ENCODE measurements at regions not wholly inside any gene's neighbourhood (a gene's known extent, or its start where the extent isn't known, plus 50 kb on each side); places are given as distances from the start of the nearest gene placed in this dataset.

GRCh38 chr11:32229576-32230240 lies 138.8 kb downstream of the RCN1 start:
- H3K9me3 ChIP-seq (ENCODE audit: control insufficient read depth in 4 of 4, low read length in 3 of 4): no peaks in the 10 kb centered on the region
- H3K4me3 ChIP-seq (ENCODE audit: low read depth in 1 of 3, low read length in 3 of 3): no peak overlapping the region
- 88% methylated on average over 13 of the region's 13 CpGs for WGBS
- H3K4me1 ChIP-seq (ENCODE audit: control insufficient read depth in 4 of 4, insufficient read depth in 4 of 4, low read length in 3 of 4): no peaks in the 10 kb centered on the region
- no peak overlapping the region for H3K27ac ChIP-seq (ENCODE audit: low read depth in 1 of 2, low read length in 2 of 2)
- H3K36me3 ChIP-seq (ENCODE audit: control insufficient read depth in 4 of 4, insufficient read depth in 3 of 4, low read depth in 1 of 4, low read length in 3 of 4): no peaks in the 10 kb centered on the region
- no peaks in the 10 kb centered on the region for H3K27me3 ChIP-seq (ENCODE audit: control insufficient read depth in 4 of 4, insufficient read depth in 4 of 4, low read length in 3 of 4)
- DNase-seq (ENCODE audit: low spot score): no peak
- H3K9ac ChIP-seq (ENCODE audit: low read depth in 1 of 2, low read length in 2 of 2): no peak overlapping the region
- no peak for TF ChIP-seq HNF4A (conservative IDR thresholded peaks at IDR 0.05)
- TF ChIP-seq MAX (IDR thresholded peaks at IDR 0.05): no peak
- TF ChIP-seq GABPA (IDR thresholded peaks at IDR 0.05 in 1 of 2, conservative IDR thresholded peaks at IDR 0.05 in 1 of 2): no peak
- TF ChIP-seq NR2F2 (IDR thresholded peaks at IDR 0.05): no peak
- TF ChIP-seq ATF3 (IDR thresholded peaks at IDR 0.05): no peak
- TF ChIP-seq RAD21 (IDR thresholded peaks at IDR 0.05): no peak
- TF ChIP-seq YY1 (IDR thresholded peaks at IDR 0.05): no peak
- no peak for TF ChIP-seq ZBTB33 (IDR thresholded peaks at IDR 0.05)
- no peak for TF ChIP-seq RXRA (IDR thresholded peaks at IDR 0.05)

- TF ChIP-seq ATF3 (IDR thresholded peaks at IDR 0.05): no peak
- TF ChIP-seq GABPA (IDR thresholded peaks at IDR 0.05 in 1 of 2, conservative IDR thresholded peaks at IDR 0.05 in 1 of 2): no peak
- no peak for TF ChIP-seq FOXA2 (IDR thresholded peaks at IDR 0.05)
- no peak for TF ChIP-seq HNF4G (IDR thresholded peaks at IDR 0.05)
- no peak for TF ChIP-seq EGR1 (IDR thresholded peaks at IDR 0.05; ENCODE audit: low read depth in 2 of 2)
- no peak for TF ChIP-seq ZBTB33 (IDR thresholded peaks at IDR 0.05)
- TF ChIP-seq HNF4A (conservative IDR thresholded peaks at IDR 0.05): no peak
- no peak for TF ChIP-seq REST (IDR thresholded peaks at IDR 0.05)
- no peak for TF ChIP-seq JUND (IDR thresholded peaks at IDR 0.05)
- TF ChIP-seq RAD21 (IDR thresholded peaks at IDR 0.05): no peak
- TF ChIP-seq CTCF (IDR thresholded peaks at IDR 0.05; ENCODE audit: low read depth, low read length, missing input control): no peak
- no peak for TF ChIP-seq SP1 (IDR thresholded peaks at IDR 0.05)
- DNase-seq (ENCODE audit: low spot score): no peak
- Histone ChIP-seq H3K9ac (ENCODE audit: low read depth in 1 of 2, low read length in 2 of 2) (no peak overlapping the region), H3K4me3 (ENCODE audit: low read depth in 1 of 3, low read length in 3 of 3) (no peak overlapping the region), H3K9me3 (ENCODE audit: control insufficient read depth in 4 of 4, low read length in 3 of 4) (no peaks in the 10 kb centered on the region), H3K27ac (ENCODE audit: low read depth in 1 of 2, low read length in 2 of 2) (no peak overlapping the region), H3K36me3 (ENCODE audit: control insufficient read depth in 4 of 4, insufficient read depth in 3 of 4, low read depth in 1 of 4, low read length in 3 of 4) (no peaks in the 10 kb centered on the region), H3K4me1 (ENCODE audit: control insufficient read depth in 4 of 4, insufficient read depth in 4 of 4, low read length in 3 of 4) (no peaks in the 10 kb centered on the region), H3K27me3 (ENCODE audit: control insufficient read depth in 4 of 4, insufficient read depth in 4 of 4, low read length in 3 of 4) (peaks cover 0 to 2% (median 0%) of the 10 kb centered on the region in 4 donors)
- whole genome bisulfite sequencing: 55% methylated on average over 3 of the region's 3 CpGs
Observed at GRCh38 chr11:32231909-32232493, 141.1 kb downstream of the RCN1 start.

All from liver (tissue), 8 donors.